ENCODE measurements at regions not wholly inside any gene's neighbourhood (a gene's known extent, or its start where the extent isn't known, plus 50 kb on each side); places are given as distances from the start of the nearest gene placed in this dataset.

DNA sequence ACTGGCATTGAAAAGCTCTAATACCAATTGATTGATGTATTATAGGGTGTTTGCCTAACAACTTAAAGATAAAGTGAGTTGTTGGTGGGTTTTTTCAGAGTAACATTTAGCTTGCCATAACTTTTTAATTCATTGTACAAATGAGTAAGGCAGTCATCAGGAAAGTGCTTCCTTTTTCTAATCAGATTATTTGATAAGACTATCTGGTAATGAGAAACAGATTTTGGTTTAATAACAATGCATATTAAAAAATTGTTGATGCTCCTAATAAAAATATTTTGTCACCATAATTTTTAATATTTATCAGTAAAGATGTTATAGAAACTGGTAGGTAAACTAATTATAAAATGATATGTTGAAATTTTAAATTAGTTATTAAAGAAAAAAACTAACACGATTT is 51.3 kb downstream of the BLTP1 start:
- H3K4me1 Mint-ChIP-seq, result peaks cover 0 to 6% (median 1%) of the 10 kb centered on the region in 3 donors
- no peak overlapping the region for H3K4me3 ChIP-seq (ENCODE audit: low read length)
- H3K9me3 Mint-ChIP-seq, result no peaks in the 10 kb centered on the region
- no peaks in the 10 kb centered on the region for H3K27me3 ChIP-seq (ENCODE audit: insufficient read depth, low read length, poor library complexity, severe bottlenecking)
- ChIA-PET POLR2A (no interaction called here), CTCF (no interaction called here)
- no peak overlapping the region for H3K27ac ChIP-seq (ENCODE audit: low read depth, low read length)
- peaks cover 12% of the 10 kb centered on the region for H3K36me3 ChIP-seq (ENCODE audit: insufficient read depth, low read length)
- peaks cover 0 to 73% (median 28%) of the 10 kb centered on the region in 3 donors for H3K36me3 Mint-ChIP-seq
- H3K4me3 Mint-ChIP-seq, result no peak overlapping the region
- no peak for DNase-seq
- no peaks in the 10 kb centered on the region for H3K4me1 ChIP-seq (ENCODE audit: insufficient read depth, low read length)
- H3K27ac Mint-ChIP-seq, result no peak overlapping the region
- H3K9me3 ChIP-seq (ENCODE audit: low read length), result no peaks in the 10 kb centered on the region
- no peaks in the 10 kb centered on the region for H3K27me3 Mint-ChIP-seq

DNA sequence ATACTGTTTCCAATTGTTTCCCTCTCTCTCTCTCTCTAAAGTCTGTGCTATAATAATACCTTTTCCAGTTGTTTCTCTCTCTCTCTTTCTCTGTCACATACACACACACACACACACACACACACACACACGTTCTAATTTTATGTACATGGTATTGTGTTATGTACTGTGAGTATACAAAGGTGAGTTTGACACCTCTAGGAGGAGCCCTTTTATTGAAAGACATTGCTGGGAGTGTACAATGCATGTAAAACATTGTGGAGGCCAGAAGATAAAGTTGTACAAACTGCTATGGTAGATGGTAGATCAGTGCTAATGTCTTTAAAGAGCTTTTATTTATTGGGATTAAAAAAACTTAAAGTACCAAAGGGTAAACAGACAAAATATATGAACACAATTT is 53.6 kb downstream of the BLTP1 start:
- Histone ChIP-seq H3K27ac (ENCODE audit: low read depth, low read length) (no peak overlapping the region), H3K27me3 (ENCODE audit: insufficient read depth, low read length, poor library complexity, severe bottlenecking) (no peaks in the 10 kb centered on the region), H3K9me3 (ENCODE audit: low read length) (no peaks in the 10 kb centered on the region), H3K36me3 (ENCODE audit: insufficient read depth, low read length) (peaks cover 3% of the 10 kb centered on the region), H3K4me3 (ENCODE audit: low read length) (no peak overlapping the region), H3K4me1 (ENCODE audit: insufficient read depth, low read length) (no peaks in the 10 kb centered on the region)
- Mint-ChIP-seq H3K27me3 (no peaks in the 10 kb centered on the region), H3K27ac (peak overlapping the region in 3 of 8 donors; percentile 27 to 93 (median 46)), H3K4me3 (no peak overlapping the region), H3K9me3 (no peaks in the 10 kb centered on the region), H3K4me1 (peaks cover under 1 to 7% (median 1%) of the 10 kb centered on the region in 3 donors), H3K36me3 (peaks cover 2 to 73% (median 29%) of the 10 kb centered on the region in 3 donors)
- POLR2A ChIA-PET, result no interaction called here
- DNase-seq, result no peak
- CTCF ChIA-PET, result no interaction called here

- ChIA-PET POLR2A (no interaction called here), CTCF (no interaction called here)
- no peak for DNase-seq
- H3K4me1 Mint-ChIP-seq, result peaks cover 7 to 42% (median 37%) of the 10 kb centered on the region in 3 donors
- H3K9me3 Mint-ChIP-seq, result no peaks in the 10 kb centered on the region
- peaks cover 27 to 72% (median 36%) of the 10 kb centered on the region in 3 donors for H3K36me3 Mint-ChIP-seq
- Histone ChIP-seq H3K9me3 (ENCODE audit: low read length) (no peaks in the 10 kb centered on the region), H3K4me3 (ENCODE audit: low read length) (no peak overlapping the region), H3K27ac (ENCODE audit: low read depth, low read length) (no peak overlapping the region), H3K27me3 (ENCODE audit: insufficient read depth, low read length, poor library complexity, severe bottlenecking) (no peaks in the 10 kb centered on the region), H3K4me1 (ENCODE audit: insufficient read depth, low read length) (no peaks in the 10 kb centered on the region), H3K36me3 (ENCODE audit: insufficient read depth, low read length) (peaks cover 11% of the 10 kb centered on the region)
- H3K27ac Mint-ChIP-seq, result peak overlapping the region in 2 of 8 donors; percentile 41 to 77
- H3K4me3 Mint-ChIP-seq, result no peak overlapping the region
- no peaks in the 10 kb centered on the region for H3K27me3 Mint-ChIP-seq
Measured at GRCh38 chr4:122212880-122213279, 60.7 kb downstream of the BLTP1 start.

DNA sequence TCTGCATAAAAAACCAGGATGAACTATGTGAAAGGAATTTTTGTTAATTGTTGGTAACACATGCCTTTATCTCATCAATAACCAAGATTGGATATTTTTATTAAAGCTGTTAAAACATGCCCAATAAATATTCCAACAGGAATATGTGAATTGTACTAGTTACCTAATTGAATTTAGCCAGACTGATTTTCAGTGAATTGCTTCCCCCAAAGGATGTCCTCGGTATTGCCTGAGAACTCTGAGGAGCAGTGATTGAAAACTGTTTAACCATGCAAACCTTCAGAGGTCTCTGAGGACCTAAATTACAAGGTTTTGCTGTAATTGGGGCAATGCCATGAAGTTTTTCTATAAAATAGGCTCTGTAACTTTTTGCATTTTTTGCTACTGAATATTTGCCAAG is 66.6 kb downstream of the BLTP1 start:
- Histone ChIP-seq H3K9me3 (ENCODE audit: low read length) (no peaks in the 10 kb centered on the region), H3K36me3 (ENCODE audit: insufficient read depth, low read length) (peaks cover 6% of the 10 kb centered on the region), H3K27ac (ENCODE audit: low read depth, low read length) (no peak overlapping the region), H3K27me3 (ENCODE audit: insufficient read depth, low read length, poor library complexity, severe bottlenecking) (no peaks in the 10 kb centered on the region), H3K4me1 (ENCODE audit: insufficient read depth, low read length) (peaks cover 5% of the 10 kb centered on the region), H3K4me3 (ENCODE audit: low read length) (no peak overlapping the region)
- Mint-ChIP-seq H3K4me3 (no peak overlapping the region), H3K27me3 (no peaks in the 10 kb centered on the region), H3K27ac (no peak overlapping the region), H3K4me1 (peaks cover 30 to 61% (median 36%) of the 10 kb centered on the region in 3 donors), H3K36me3 (peaks cover 27 to 70% (median 39%) of the 10 kb centered on the region in 3 donors), H3K9me3 (no peaks in the 10 kb centered on the region)
- POLR2A ChIA-PET, result no interaction called here
- no peak for DNase-seq
- CTCF ChIA-PET, result no interaction called here

- no peaks in the 10 kb centered on the region for H3K27me3 Mint-ChIP-seq
- Histone ChIP-seq H3K27ac (ENCODE audit: low read depth, low read length) (no peak overlapping the region), H3K36me3 (ENCODE audit: insufficient read depth, low read length) (peaks cover 6% of the 10 kb centered on the region), H3K9me3 (ENCODE audit: low read length) (no peaks in the 10 kb centered on the region), H3K27me3 (ENCODE audit: insufficient read depth, low read length, poor library complexity, severe bottlenecking) (no peaks in the 10 kb centered on the region), H3K4me3 (ENCODE audit: low read length) (no peak overlapping the region), H3K4me1 (ENCODE audit: insufficient read depth, low read length) (peaks cover 5% of the 10 kb centered on the region)
- ChIA-PET POLR2A (no interaction called here), CTCF (interaction anchor here (1.0 kb wide), 1 partner anchor 319 kb away, joined by 3 read pairs; no protein-coding TSS in a partner anchor)
- H3K4me3 Mint-ChIP-seq, result no peak overlapping the region
- peaks cover 27 to 73% (median 39%) of the 10 kb centered on the region in 3 donors for H3K36me3 Mint-ChIP-seq
- peaks cover 30 to 61% (median 36%) of the 10 kb centered on the region in 3 donors for H3K4me1 Mint-ChIP-seq
- H3K27ac Mint-ChIP-seq, result peak overlapping the region in 2 of 8 donors; percentile 7 to 75
- DNase-seq, result no peak
- no peaks in the 10 kb centered on the region for H3K9me3 Mint-ChIP-seq
Measured at GRCh38 chr4:122219356-122219755, 67.2 kb downstream of the BLTP1 start.

GRCh38 chr4:122221322-122221721 is 69.2 kb downstream of the BLTP1 start:
- Histone ChIP-seq H3K4me3 (ENCODE audit: low read length) (no peak overlapping the region), H3K27me3 (ENCODE audit: insufficient read depth, low read length, poor library complexity, severe bottlenecking) (no peaks in the 10 kb centered on the region), H3K9me3 (ENCODE audit: low read length) (no peaks in the 10 kb centered on the region), H3K36me3 (ENCODE audit: insufficient read depth, low read length) (peaks cover 6% of the 10 kb centered on the region), H3K4me1 (ENCODE audit: insufficient read depth, low read length) (peaks cover 5% of the 10 kb centered on the region), H3K27ac (ENCODE audit: low read depth, low read length) (no peak overlapping the region)
- Mint-ChIP-seq H3K4me3 (peak overlapping the region in 3 of 7 donors; percentile 8 to 32 (median 19)), H3K4me1 (peaks cover 30 to 55% (median 35%) of the 10 kb centered on the region in 3 donors), H3K27me3 (no peaks in the 10 kb centered on the region), H3K36me3 (peaks cover 18 to 76% (median 29%) of the 10 kb centered on the region in 3 donors), H3K27ac (peak overlapping the region in 7 of 8 donors; percentile 26 to 94 (median 85)), H3K9me3 (no peaks in the 10 kb centered on the region)
- ChIA-PET POLR2A (no interaction called here), CTCF (no interaction called here)
- peak in 1 of 5 donors; percentile 55 for DNase-seq

DNA sequence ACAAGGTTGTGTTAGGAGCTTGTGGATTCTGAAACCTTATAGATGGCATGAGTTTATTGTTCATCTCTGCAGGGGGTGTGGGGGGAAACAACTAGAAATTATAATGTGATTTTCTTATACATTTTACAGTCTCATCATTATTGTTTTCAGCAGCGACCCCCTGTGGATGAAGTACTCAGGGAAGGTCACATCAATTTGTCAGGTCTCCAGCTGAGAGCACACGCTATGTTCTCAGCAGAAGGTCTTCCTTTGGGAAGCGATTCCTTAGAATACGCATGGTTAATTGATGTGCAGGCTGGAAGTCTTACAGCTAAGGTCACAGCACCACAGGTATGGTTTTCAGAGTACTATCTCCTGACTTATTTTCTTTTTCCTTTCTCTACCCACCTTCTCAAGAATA is 72.2 kb downstream of the BLTP1 start:
- Mint-ChIP-seq H3K4me3 (no peak overlapping the region), H3K36me3 (peaks cover 11 to 72% (median 23%) of the 10 kb centered on the region in 3 donors), H3K27me3 (no peaks in the 10 kb centered on the region), H3K27ac (peak overlapping the region in 1 of 8 donors; percentile 69), H3K9me3 (no peaks in the 10 kb centered on the region), H3K4me1 (peaks cover 17 to 41% (median 24%) of the 10 kb centered on the region in 3 donors)
- ChIA-PET CTCF (interaction anchor here (0.7 kb wide), 1 partner anchor 274 kb away, joined by 3 read pairs; no protein-coding TSS in a partner anchor), POLR2A (no interaction called here)
- Histone ChIP-seq H3K36me3 (ENCODE audit: insufficient read depth, low read length) (peaks cover 10% of the 10 kb centered on the region), H3K9me3 (ENCODE audit: low read length) (no peaks in the 10 kb centered on the region), H3K4me3 (ENCODE audit: low read length) (no peak overlapping the region), H3K27ac (ENCODE audit: low read depth, low read length) (no peak overlapping the region), H3K27me3 (ENCODE audit: insufficient read depth, low read length, poor library complexity, severe bottlenecking) (no peaks in the 10 kb centered on the region), H3K4me1 (ENCODE audit: insufficient read depth, low read length) (peaks cover 5% of the 10 kb centered on the region)
- DNase-seq, result no peak

- H3K4me3 ChIP-seq (ENCODE audit: low read length), result no peak overlapping the region
- Mint-ChIP-seq H3K27ac (no peak overlapping the region), H3K36me3 (peaks cover 3 to 76% (median 25%) of the 10 kb centered on the region in 3 donors), H3K9me3 (no peaks in the 10 kb centered on the region), H3K4me1 (peaks cover 8 to 25% (median 15%) of the 10 kb centered on the region in 3 donors), H3K27me3 (peaks cover 0 to 1% of the 10 kb centered on the region in 2 donors), H3K4me3 (no peak overlapping the region)
- ChIA-PET POLR2A (no interaction called here), CTCF (no interaction called here)
- no peak overlapping the region for H3K27ac ChIP-seq (ENCODE audit: low read depth, low read length)
- no peak for DNase-seq
- H3K4me1 ChIP-seq (ENCODE audit: insufficient read depth, low read length), result no peaks in the 10 kb centered on the region
- H3K9me3 ChIP-seq (ENCODE audit: low read length), result no peaks in the 10 kb centered on the region
- no peaks in the 10 kb centered on the region for H3K27me3 ChIP-seq (ENCODE audit: insufficient read depth, low read length, poor library complexity, severe bottlenecking)
- peaks cover 9% of the 10 kb centered on the region for H3K36me3 ChIP-seq (ENCODE audit: insufficient read depth, low read length)
Measured at GRCh38 chr4:122227202-122227601, 75.1 kb downstream of the BLTP1 start.
